ENCODE measurements at regions not wholly inside any gene's neighbourhood (a gene's known extent, or its start where the extent isn't known, plus 50 kb on each side); places are given as distances from the start of the nearest gene placed in this dataset.

DNA sequence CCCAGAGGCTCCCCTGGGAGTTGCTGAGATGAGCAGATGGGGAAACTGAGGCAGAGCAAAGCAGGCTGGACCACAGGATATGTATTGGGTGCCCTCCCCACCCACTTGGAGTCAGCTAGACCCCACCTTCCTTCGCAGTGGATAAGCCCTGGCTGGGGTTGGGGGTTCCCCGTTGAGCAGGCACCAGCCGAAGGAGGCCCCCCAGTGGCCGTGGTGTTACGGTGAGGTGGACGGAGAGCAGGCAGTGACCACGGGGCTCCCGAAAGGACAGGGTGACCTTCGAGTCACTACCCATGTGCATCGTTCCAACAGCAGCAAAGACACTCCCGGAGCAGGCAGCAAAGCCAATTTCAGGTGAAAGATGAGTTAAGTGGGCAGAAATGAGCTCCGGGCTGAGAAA is 62.4 kb upstream of the ADGRE5 start:
- Histone ChIP-seq H3K27me3 (ENCODE audit: insufficient read depth, low read depth, severe bottlenecking) (no peaks in the 10 kb centered on the region), H3K9me3 (ENCODE audit: severe bottlenecking) (no peaks in the 10 kb centered on the region), H3K4me3 (ENCODE audit: low read depth, low read length) (no peak overlapping the region), H3K36me3 (no peaks in the 10 kb centered on the region), H3K27ac (no peak overlapping the region)
- TF ChIP-seq, protein P1, sequence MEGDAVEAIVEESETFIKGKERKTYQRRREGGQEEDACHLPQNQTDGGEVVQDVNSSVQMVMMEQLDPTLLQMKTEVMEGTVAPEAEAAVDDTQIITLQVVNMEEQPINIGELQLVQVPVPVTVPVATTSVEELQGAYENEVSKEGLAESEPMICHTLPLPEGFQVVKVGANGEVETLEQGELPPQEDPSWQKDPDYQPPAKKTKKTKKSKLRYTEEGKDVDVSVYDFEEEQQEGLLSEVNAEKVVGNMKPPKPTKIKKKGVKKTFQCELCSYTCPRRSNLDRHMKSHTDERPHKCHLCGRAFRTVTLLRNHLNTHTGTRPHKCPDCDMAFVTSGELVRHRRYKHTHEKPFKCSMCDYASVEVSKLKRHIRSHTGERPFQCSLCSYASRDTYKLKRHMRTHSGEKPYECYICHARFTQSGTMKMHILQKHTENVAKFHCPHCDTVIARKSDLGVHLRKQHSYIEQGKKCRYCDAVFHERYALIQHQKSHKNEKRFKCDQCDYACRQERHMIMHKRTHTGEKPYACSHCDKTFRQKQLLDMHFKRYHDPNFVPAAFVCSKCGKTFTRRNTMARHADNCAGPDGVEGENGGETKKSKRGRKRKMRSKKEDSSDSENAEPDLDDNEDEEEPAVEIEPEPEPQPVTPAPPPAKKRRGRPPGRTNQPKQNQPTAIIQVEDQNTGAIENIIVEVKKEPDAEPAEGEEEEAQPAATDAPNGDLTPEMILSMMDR (IDR thresholded peaks at IDR 0.05; ENCODE audit: low read depth, low read length) = peak; percentile 82
- peak; percentile 50 for DNase-seq

DNA sequence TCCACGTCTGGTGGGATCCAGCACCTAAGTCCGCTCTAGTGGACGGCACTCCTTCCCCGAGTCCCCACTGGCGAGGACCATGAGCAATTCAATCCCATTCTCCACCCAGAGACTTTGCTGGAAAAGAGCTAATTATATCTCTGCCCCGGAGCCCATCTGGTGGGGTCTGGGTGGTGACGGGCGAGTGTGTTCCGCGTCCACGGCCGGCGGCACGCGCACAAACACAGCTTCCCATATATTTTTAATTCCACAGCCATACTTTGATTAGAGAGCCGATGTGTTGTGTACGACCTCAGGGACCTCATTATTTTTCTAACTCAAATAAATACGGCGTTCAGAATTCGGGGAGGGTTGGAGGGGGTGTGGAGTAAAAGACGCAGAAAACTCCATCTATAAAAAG is 64.1 kb upstream of the ADGRE5 start:
- no peak for DNase-seq
- Histone ChIP-seq H3K27me3 (ENCODE audit: insufficient read depth, low read depth, severe bottlenecking) (no peaks in the 10 kb centered on the region), H3K4me3 (ENCODE audit: low read depth, low read length) (no peak overlapping the region), H3K36me3 (no peaks in the 10 kb centered on the region), H3K27ac (no peak overlapping the region), H3K9me3 (ENCODE audit: severe bottlenecking) (no peaks in the 10 kb centered on the region)
- TF ChIP-seq, protein P1 (IDR thresholded peaks at IDR 0.05; ENCODE audit: low read depth, low read length) = no peak

- Histone ChIP-seq H3K4me3 (ENCODE audit: low read depth, low read length) (no peak overlapping the region), H3K27ac (no peak overlapping the region), H3K9me3 (ENCODE audit: severe bottlenecking) (no peaks in the 10 kb centered on the region), H3K27me3 (ENCODE audit: insufficient read depth, low read depth, severe bottlenecking) (no peaks in the 10 kb centered on the region), H3K36me3 (no peaks in the 10 kb centered on the region)
- no peak for DNase-seq
- TF ChIP-seq, protein P1 (IDR thresholded peaks at IDR 0.05; ENCODE audit: low read depth, low read length) = 0 out of 2 replicates have a peak, but pooled peaks have one; percentile 8
Measured at GRCh38 chr19:14315433-14315832, 65.8 kb upstream of the ADGRE5 start.

DNA sequence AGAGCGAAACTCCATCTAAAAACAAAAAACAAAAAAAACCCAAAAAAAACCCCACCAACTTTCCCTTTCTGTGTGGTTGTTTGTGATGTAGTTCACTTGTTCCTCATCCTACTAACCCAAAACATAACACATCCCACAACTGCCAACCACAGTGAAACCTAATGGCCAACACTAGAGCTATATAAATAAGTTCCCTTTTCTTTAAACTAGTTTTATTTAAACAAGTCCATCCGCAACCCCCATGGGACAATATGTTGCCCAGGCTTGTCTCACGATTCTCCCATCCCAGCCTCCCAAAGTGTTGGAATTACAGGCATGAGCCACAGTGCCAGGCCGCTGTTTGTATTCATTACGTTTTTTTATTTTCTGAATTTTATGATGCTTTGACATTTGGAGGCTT is 71.2 kb upstream of the ADGRE5 start:
- H3K4me3 ChIP-seq (ENCODE audit: low read depth, low read length) = no peak overlapping the region
- H3K36me3 ChIP-seq = no peaks in the 10 kb centered on the region
- no peak for DNase-seq
- TF ChIP-seq, protein P1 (IDR thresholded peaks at IDR 0.05; ENCODE audit: low read depth, low read length) = no peak
- no peak overlapping the region for H3K27ac ChIP-seq
- H3K9me3 ChIP-seq (ENCODE audit: severe bottlenecking) = no peaks in the 10 kb centered on the region
- no peaks in the 10 kb centered on the region for H3K27me3 ChIP-seq (ENCODE audit: insufficient read depth, low read depth, severe bottlenecking)

DNA sequence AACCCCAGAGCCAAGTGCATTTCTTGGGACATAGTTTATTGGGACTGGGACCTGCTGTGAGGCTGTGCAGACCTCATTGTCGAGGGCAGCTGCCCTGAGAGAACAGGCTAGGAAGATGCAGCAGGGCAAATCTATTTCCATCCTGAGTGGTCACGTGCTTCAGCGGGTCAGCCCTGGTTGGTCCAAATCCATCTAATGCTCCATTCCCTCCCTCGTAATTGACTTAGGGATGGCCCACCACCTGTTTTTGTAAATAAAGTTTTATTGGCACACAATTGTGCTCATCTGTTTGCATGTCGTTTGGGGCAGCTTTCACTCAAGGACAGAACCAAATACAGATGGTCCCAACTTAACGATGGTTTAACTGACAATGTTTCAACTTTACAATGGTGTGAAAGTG is 75.5 kb upstream of the ADGRE5 start:
- Histone ChIP-seq H3K27ac (no peak overlapping the region), H3K27me3 (ENCODE audit: insufficient read depth, low read depth, severe bottlenecking) (peaks cover 7% of the 10 kb centered on the region), H3K36me3 (no peaks in the 10 kb centered on the region), H3K9me3 (ENCODE audit: severe bottlenecking) (no peaks in the 10 kb centered on the region), H3K4me3 (ENCODE audit: low read depth, low read length) (no peak overlapping the region)
- DNase-seq = no peak
- TF ChIP-seq, protein P1 (IDR thresholded peaks at IDR 0.05; ENCODE audit: low read depth, low read length) = no peak

DNA sequence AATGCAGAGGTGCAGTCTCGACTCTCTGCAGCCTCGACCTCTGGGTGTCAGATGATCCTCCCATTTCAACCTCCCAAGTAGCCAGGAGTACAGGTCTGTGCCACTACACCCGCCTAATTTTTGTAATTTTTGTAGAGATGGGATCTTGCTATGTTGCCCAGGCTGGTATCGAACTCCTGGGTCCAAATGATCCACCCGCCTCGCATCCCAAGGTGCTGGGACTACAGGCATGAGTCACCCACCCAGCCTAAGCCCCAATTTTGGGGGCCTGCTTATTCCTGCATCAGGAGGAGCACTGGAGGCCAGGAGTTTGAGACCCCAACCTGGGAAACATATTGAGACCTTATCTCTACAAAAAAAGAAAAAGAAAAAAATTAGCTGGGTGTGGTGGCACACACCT is 80.1 kb upstream of the ADGRE5 start:
- Histone ChIP-seq H3K9me3 (ENCODE audit: severe bottlenecking) (no peaks in the 10 kb centered on the region), H3K4me3 (ENCODE audit: low read depth, low read length) (no peak overlapping the region), H3K27ac (no peak overlapping the region), H3K27me3 (ENCODE audit: insufficient read depth, low read depth, severe bottlenecking) (peaks cover 7% of the 10 kb centered on the region), H3K36me3 (no peaks in the 10 kb centered on the region)
- DNase-seq = no peak
- TF ChIP-seq, protein P1 (IDR thresholded peaks at IDR 0.05; ENCODE audit: low read depth, low read length) = no peak
